ENCODE measurements at regions not wholly inside any gene's neighbourhood (a gene's known extent, or its start where the extent isn't known, plus 50 kb on each side); places are given as distances from the start of the nearest gene placed in this dataset.

DNA sequence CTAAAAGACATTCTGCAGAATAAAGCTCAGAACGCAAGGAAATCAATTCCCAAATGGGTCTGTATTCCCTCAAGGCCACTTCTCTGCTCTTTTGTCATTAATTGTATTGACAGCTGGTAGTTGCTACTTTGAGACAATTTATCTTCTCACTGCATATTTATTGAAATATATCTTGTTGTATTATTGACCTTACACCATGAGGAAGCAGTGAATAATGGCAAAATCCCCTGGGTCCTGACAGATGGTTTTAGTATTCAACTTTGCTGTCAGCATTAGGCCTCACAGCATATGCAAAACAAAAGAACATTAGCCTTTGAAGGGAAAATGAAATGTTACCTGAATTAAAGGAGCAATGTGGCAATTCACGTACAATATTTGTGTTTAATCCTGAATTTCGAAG is 406.1 kb upstream of the TRAM1L1 start:
- H3K4me2 ChIP-seq: no peak overlapping the region
- H3K9ac ChIP-seq: no peak overlapping the region
- H2AFZ ChIP-seq (ENCODE audit: low read depth): no peak overlapping the region
- no peaks in the 10 kb centered on the region for H3K36me3 ChIP-seq (ENCODE audit: insufficient read depth)
- H4K20me1 ChIP-seq (ENCODE audit: insufficient read depth): no peaks in the 10 kb centered on the region
- H3K4me3 ChIP-seq (IDR thresholded peaks at IDR 0.05; ENCODE audit: insufficient read depth, low read depth, low read length): no peak overlapping the region
- H3K27ac ChIP-seq: no peak overlapping the region
- no peaks in the 10 kb centered on the region for H3K79me2 ChIP-seq (ENCODE audit: insufficient read depth, low read depth)
- H3K27me3 ChIP-seq (ENCODE audit: insufficient read depth, low read depth): no peaks in the 10 kb centered on the region
- TF ChIP-seq CTCF (conservative IDR thresholded peaks at IDR 0.05; ENCODE audit: low read depth, low read length): no peak
- H3K4me1 ChIP-seq (ENCODE audit: low read depth, poor library complexity, severe bottlenecking): no peaks in the 10 kb centered on the region

GRCh38 chr4:117495802-117496201 is 410.4 kb upstream of the TRAM1L1 start:
- Histone ChIP-seq H3K4me3 (IDR thresholded peaks at IDR 0.05; ENCODE audit: insufficient read depth, low read depth, low read length) (no peak overlapping the region), H3K9ac (no peak overlapping the region), H3K4me1 (ENCODE audit: low read depth, poor library complexity, severe bottlenecking) (no peaks in the 10 kb centered on the region), H3K79me2 (ENCODE audit: insufficient read depth, low read depth) (no peaks in the 10 kb centered on the region), H2AFZ (ENCODE audit: low read depth) (no peak overlapping the region), H3K27me3 (ENCODE audit: insufficient read depth, low read depth) (no peaks in the 10 kb centered on the region), H3K27ac (no peak overlapping the region), H3K36me3 (ENCODE audit: insufficient read depth) (no peaks in the 10 kb centered on the region), H4K20me1 (ENCODE audit: insufficient read depth) (no peaks in the 10 kb centered on the region), H3K4me2 (no peak overlapping the region)
- no peak for TF ChIP-seq CTCF (conservative IDR thresholded peaks at IDR 0.05; ENCODE audit: low read depth, low read length)

- Histone ChIP-seq H3K9ac (no peak overlapping the region), H3K4me2 (no peak overlapping the region), H3K4me1 (ENCODE audit: low read depth, poor library complexity, severe bottlenecking) (no peaks in the 10 kb centered on the region), H2AFZ (ENCODE audit: low read depth) (no peak overlapping the region), H4K20me1 (ENCODE audit: insufficient read depth) (no peaks in the 10 kb centered on the region), H3K27me3 (ENCODE audit: insufficient read depth, low read depth) (no peaks in the 10 kb centered on the region), H3K79me2 (ENCODE audit: insufficient read depth, low read depth) (no peaks in the 10 kb centered on the region), H3K4me3 (IDR thresholded peaks at IDR 0.05; ENCODE audit: insufficient read depth, low read depth, low read length) (no peak overlapping the region), H3K36me3 (ENCODE audit: insufficient read depth) (no peaks in the 10 kb centered on the region), H3K27ac (no peak overlapping the region)
- no peak for TF ChIP-seq CTCF (conservative IDR thresholded peaks at IDR 0.05; ENCODE audit: low read depth, low read length)
Measured at GRCh38 chr4:117512414-117512813, 427.0 kb upstream of the TRAM1L1 start.

- Histone ChIP-seq H3K4me1 (ENCODE audit: low read depth, poor library complexity, severe bottlenecking) (no peaks in the 10 kb centered on the region), H3K4me3 (IDR thresholded peaks at IDR 0.05; ENCODE audit: insufficient read depth, low read depth, low read length) (no peak overlapping the region), H3K36me3 (ENCODE audit: insufficient read depth) (no peaks in the 10 kb centered on the region), H3K27me3 (ENCODE audit: insufficient read depth, low read depth) (no peaks in the 10 kb centered on the region), H3K27ac (no peak overlapping the region), H2AFZ (ENCODE audit: low read depth) (no peak overlapping the region), H3K4me2 (no peak overlapping the region), H3K79me2 (ENCODE audit: insufficient read depth, low read depth) (no peaks in the 10 kb centered on the region), H3K9ac (no peak overlapping the region), H4K20me1 (ENCODE audit: insufficient read depth) (no peaks in the 10 kb centered on the region)
- TF ChIP-seq CTCF (conservative IDR thresholded peaks at IDR 0.05; ENCODE audit: low read depth, low read length): no peak
Measured at GRCh38 chr4:117514391-117515175, 429.2 kb upstream of the TRAM1L1 start.

All from KMS-11 (cell line).